ENCODE measurements at regions not wholly inside any gene's neighbourhood (a gene's known extent, or its start where the extent isn't known, plus 50 kb on each side); places are given as distances from the start of the nearest gene placed in this dataset.

DNA sequence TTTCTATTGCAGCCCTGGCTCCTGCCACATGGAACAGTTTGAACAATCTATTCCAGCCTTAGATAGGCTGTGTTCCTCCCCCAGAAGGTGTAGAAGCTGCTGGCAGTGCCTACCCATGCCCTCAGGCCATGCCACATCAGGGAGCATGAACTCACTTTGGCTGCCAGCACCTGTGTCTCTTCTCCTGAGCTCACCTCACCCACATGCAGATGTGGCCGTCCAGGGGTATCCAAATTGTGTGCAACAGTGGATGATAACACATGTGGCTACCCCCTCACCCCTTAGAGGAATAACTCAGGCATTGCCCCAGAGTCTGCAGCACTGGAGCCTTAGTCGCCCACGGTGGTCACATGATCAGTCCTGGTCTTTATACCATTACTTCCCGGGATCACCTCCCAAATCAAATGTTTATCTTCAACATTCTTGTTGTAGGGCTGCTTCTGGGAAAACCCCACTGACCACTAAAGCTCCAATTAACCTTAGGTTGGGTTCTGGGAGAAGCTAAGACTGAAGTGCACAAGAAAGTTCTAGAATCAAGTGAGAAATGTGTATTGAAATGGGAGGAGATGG, 110.4 kb downstream of the BANF2 start:
- WGBS (ENCODE audit: insufficient coverage, low lambda C conversion rate) = no CpG with 5 or more reads among the region's 4 CpGs

DNA sequence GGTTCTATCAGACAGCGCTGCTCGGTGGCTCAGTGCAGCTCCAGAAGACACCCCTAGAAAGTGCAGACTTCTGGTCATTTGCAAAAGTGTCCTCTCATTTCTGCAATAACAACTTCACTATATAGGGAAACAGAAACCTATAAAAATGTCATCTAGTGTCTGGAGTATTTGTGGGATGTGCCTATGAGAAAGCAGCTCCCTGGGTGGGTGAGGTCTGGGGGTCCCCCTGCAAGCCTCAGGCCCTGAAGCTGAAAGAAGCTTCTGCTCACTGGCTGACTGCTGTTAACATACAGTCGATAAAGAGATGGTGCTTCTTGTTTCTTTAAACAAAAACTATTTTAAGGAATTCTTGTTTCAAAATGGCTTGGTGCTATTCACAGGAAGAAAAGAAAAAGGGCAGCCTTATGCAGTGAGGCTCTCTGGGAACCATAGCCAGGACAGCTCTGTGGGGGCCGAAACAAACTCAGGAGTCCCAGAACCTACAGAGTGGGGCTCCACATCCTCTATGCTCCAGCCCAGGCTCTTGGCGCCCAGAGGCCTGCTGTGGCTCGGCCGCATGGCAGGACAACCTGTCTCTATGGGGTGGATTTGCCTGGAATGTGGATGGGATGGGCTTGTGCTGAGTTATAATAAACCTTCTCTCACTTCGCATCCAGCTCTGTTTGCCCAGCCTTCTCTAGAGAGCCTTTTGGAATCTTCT, 109.7 kb downstream of the BANF2 start:
- Histone ChIP-seq H3K4me1 (ENCODE audit: control insufficient read depth, insufficient read depth, low read length) (peaks cover 5% of the 10 kb centered on the region), H3K27ac (ENCODE audit: low read length) (peak overlapping the region; percentile 27), H3K9me3 (ENCODE audit: control insufficient read depth, low read depth, low read length) (no peaks in the 10 kb centered on the region), H3K27me3 (ENCODE audit: control insufficient read depth, insufficient read depth, low read length) (no peaks in the 10 kb centered on the region), H3K36me3 (ENCODE audit: control insufficient read depth, insufficient read depth, low read length) (no peaks in the 10 kb centered on the region), H3K4me3 (ENCODE audit: low read length) (no peak overlapping the region)
- WGBS (ENCODE audit: insufficient coverage, low lambda C conversion rate) = no CpG with 5 or more reads among the region's 8 CpGs
- DNase-seq = no peak

More for the DNA sequence above, 110.4 kb downstream of the BANF2 start:
- no peaks in the 10 kb centered on the region for H3K27me3 ChIP-seq (ENCODE audit: control insufficient read depth, insufficient read depth, low read length)
- H3K9me3 ChIP-seq (ENCODE audit: control insufficient read depth, low read depth, low read length) = no peaks in the 10 kb centered on the region
- H3K4me3 ChIP-seq (ENCODE audit: low read length) = no peak overlapping the region
- no peak for DNase-seq
- H3K36me3 ChIP-seq (ENCODE audit: control insufficient read depth, insufficient read depth, low read length) = no peaks in the 10 kb centered on the region
- no peak overlapping the region for H3K27ac ChIP-seq (ENCODE audit: low read length)
- H3K4me1 ChIP-seq (ENCODE audit: control insufficient read depth, insufficient read depth, low read length) = peaks cover 5% of the 10 kb centered on the region

DNA sequence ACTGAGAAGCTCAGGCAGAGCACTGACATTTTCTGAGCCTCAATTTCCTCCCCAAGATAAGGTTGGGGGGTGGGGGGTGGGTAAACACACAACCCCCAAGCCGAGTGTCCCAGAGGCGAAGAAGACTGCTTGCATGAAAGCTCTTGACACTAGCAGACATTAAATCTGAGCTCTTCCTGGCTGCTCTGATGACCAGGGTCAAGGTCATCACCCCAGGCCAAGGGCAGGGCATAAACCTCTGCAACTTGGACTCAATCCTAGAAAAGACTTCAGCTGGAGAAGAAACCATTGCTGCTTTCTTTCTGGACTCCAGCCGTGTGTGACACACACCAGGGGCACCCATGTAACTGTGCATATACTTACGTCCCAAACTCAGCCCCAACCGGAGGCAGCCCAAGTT, 109.0 kb downstream of the BANF2 start:
- Histone ChIP-seq H3K27ac (ENCODE audit: low read length) (no peak overlapping the region), H3K36me3 (ENCODE audit: control insufficient read depth, insufficient read depth, low read length) (no peaks in the 10 kb centered on the region), H3K27me3 (ENCODE audit: control insufficient read depth, insufficient read depth, low read length) (no peaks in the 10 kb centered on the region), H3K9me3 (ENCODE audit: control insufficient read depth, low read depth, low read length) (no peaks in the 10 kb centered on the region), H3K4me1 (ENCODE audit: control insufficient read depth, insufficient read depth, low read length) (peaks cover 5% of the 10 kb centered on the region), H3K4me3 (ENCODE audit: low read length) (no peak overlapping the region)
- no peak for DNase-seq
- no CpG with 5 or more reads among the region's 5 CpGs for WGBS (ENCODE audit: insufficient coverage, low lambda C conversion rate)

DNA sequence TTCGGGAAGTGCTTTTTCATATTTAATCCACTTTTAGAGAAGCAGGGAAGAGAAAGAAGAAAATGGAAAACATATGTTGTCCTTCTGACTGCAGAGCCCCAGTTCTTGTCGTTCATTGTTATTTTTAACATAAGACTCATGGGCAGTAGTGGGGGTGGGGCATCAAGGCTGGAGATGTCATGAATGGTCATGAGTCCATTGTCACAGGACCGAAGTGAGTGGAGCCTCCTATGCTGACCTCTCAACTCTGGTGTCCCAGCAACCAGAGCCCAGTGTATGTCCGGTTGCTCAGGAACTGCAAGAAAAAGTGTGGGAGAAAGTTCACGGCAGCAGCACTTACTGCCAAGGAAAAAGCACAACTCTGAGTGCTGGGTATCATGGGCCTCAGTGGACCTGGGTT, 108.6 kb downstream of the BANF2 start:
- no peaks in the 10 kb centered on the region for H3K9me3 ChIP-seq (ENCODE audit: control insufficient read depth, low read depth, low read length)
- no peaks in the 10 kb centered on the region for H3K36me3 ChIP-seq (ENCODE audit: control insufficient read depth, insufficient read depth, low read length)
- H3K4me3 ChIP-seq (ENCODE audit: low read length) = no peak overlapping the region
- WGBS (ENCODE audit: insufficient coverage, low lambda C conversion rate) = 80% methylated on average over 1 of the region's 5 CpGs
- H3K4me1 ChIP-seq (ENCODE audit: control insufficient read depth, insufficient read depth, low read length) = peaks cover 5% of the 10 kb centered on the region
- DNase-seq = peak in 1 of 2 donors; percentile 42
- H3K27me3 ChIP-seq (ENCODE audit: control insufficient read depth, insufficient read depth, low read length) = no peaks in the 10 kb centered on the region
- no peak overlapping the region for H3K27ac ChIP-seq (ENCODE audit: low read length)

DNA sequence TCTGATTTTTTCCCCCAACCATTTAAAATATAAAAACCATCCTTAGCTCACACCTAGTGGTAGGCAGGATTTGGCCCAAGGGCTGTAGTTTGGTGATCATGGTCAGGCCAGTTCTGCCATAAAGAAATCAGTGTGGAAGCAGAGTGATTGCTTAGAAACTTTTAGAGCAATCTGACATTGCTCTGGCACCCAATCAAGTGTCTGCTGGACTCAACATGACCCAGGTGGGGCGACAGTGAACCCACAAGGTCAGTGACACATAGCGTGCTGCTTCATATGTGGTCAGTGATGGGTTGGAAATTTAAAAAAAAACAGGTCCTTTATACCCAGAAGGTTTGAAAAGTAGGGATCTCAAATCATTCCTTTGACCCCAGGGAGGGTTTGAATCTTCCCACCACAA, 107.9 kb downstream of the BANF2 start:
- DNase-seq = no peak
- 100% methylated on average over 1 of the region's 2 CpGs for WGBS (ENCODE audit: insufficient coverage, low lambda C conversion rate)
- no peak overlapping the region for H3K4me3 ChIP-seq (ENCODE audit: low read length)
- no peaks in the 10 kb centered on the region for H3K27me3 ChIP-seq (ENCODE audit: control insufficient read depth, insufficient read depth, low read length)
- no peaks in the 10 kb centered on the region for H3K9me3 ChIP-seq (ENCODE audit: control insufficient read depth, low read depth, low read length)
- peaks cover 5% of the 10 kb centered on the region for H3K4me1 ChIP-seq (ENCODE audit: control insufficient read depth, insufficient read depth, low read length)
- H3K36me3 ChIP-seq (ENCODE audit: control insufficient read depth, insufficient read depth, low read length) = no peaks in the 10 kb centered on the region
- no peak overlapping the region for H3K27ac ChIP-seq (ENCODE audit: low read length)

DNA sequence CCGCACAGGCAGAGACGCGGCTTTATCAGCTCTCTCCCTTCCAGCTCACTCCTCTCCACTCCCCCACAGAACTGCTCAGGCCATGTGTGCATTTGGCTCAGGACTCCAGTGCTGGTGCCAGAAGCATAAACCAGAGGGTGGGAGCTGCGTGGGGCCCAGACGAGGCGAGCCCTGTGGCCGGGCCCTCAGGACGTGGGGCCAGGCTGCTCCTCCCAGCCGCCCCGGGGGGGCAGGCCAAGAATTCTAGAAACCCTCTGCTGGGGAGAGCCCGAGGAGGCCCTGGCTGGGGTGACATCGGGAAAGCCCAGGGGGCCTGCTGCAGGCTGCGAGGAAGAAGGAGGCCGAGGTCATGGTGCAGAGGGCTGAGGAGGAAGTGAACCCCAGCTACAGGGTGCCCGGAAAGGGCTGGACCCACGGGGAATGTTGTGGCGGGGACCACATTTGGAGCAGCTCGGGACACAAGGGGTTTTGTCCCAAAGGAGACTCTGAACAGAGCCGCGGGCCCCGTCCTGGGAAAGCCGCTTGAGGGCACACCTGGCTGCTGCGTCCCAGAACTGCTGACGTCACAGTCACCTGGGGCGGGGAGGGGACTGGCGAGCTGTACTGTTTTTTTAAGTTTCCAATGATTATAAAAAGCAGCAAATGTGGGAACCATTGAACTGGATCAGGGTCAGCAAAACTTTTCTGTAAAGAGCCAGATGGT, 107.1 kb downstream of the BANF2 start:
- Histone ChIP-seq H3K4me1 (ENCODE audit: control insufficient read depth, insufficient read depth, low read length) (peaks cover 5% of the 10 kb centered on the region), H3K27me3 (ENCODE audit: control insufficient read depth, insufficient read depth, low read length) (no peaks in the 10 kb centered on the region), H3K4me3 (ENCODE audit: low read length) (no peak overlapping the region), H3K9me3 (ENCODE audit: control insufficient read depth, low read depth, low read length) (no peaks in the 10 kb centered on the region), H3K36me3 (ENCODE audit: control insufficient read depth, insufficient read depth, low read length) (no peaks in the 10 kb centered on the region), H3K27ac (ENCODE audit: low read length) (peak overlapping the region; percentile 54)
- WGBS (ENCODE audit: insufficient coverage, low lambda C conversion rate) = no CpG with 5 or more reads among the region's 26 CpGs
- peak in 1 of 2 donors; percentile 63 for DNase-seq

DNA sequence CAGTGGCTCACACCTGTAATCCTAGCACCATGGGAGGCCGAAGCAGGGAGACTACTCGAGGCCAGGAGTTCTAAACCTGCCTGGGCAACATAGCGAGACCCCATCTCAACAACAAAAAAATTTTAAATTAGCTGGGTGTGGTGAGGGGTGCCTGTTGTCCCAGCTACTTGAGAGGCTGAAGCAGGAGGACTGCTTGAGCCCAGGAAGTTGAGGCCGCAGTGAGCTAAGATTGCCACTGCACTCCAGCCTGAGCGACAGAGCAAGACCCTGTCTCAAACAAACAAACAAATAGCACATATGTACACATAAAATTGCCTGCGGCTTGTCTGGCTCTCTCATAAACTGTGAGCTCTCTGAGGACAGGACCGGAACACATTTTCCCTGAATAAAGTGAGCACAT, 106.3 kb downstream of the BANF2 start:
- no peak for DNase-seq
- Histone ChIP-seq H3K27me3 (ENCODE audit: control insufficient read depth, insufficient read depth, low read length) (no peaks in the 10 kb centered on the region), H3K4me3 (ENCODE audit: low read length) (no peak overlapping the region), H3K4me1 (ENCODE audit: control insufficient read depth, insufficient read depth, low read length) (peaks cover 5% of the 10 kb centered on the region), H3K27ac (ENCODE audit: low read length) (peak overlapping the region; percentile 54), H3K36me3 (ENCODE audit: control insufficient read depth, insufficient read depth, low read length) (no peaks in the 10 kb centered on the region), H3K9me3 (ENCODE audit: control insufficient read depth, low read depth, low read length) (peaks cover 2% of the 10 kb centered on the region)
- no CpG with 5 or more reads among the region's 7 CpGs for WGBS (ENCODE audit: insufficient coverage, low lambda C conversion rate)

DNA sequence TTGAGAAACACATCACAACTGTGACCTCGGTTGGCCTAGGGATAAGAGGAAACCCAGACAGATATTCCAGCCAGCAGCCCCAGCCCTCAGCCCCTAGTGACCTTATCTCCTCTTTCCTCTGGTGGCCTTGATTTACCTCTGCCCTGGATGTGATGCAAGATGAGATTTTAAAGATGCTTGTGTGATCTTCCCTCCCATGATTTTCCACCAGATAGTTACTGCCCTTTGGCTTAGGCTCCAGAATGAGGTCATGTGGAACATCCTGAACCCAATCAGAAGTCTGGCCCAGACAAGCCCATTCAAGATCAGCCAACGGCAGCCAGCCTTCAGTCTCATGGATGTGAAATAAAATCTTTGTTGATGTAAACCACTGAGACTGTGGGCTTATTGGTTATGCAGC, 104.0 kb downstream of the BANF2 start:
- no peaks in the 10 kb centered on the region for H3K36me3 ChIP-seq (ENCODE audit: control insufficient read depth, insufficient read depth, low read length)
- no CpG with 5 or more reads among the region's 2 CpGs for WGBS (ENCODE audit: insufficient coverage, low lambda C conversion rate)
- no peaks in the 10 kb centered on the region for H3K27me3 ChIP-seq (ENCODE audit: control insufficient read depth, insufficient read depth, low read length)
- DNase-seq = no peak
- H3K9me3 ChIP-seq (ENCODE audit: control insufficient read depth, low read depth, low read length) = peaks cover 2% of the 10 kb centered on the region
- H3K4me1 ChIP-seq (ENCODE audit: control insufficient read depth, insufficient read depth, low read length) = peaks cover 5% of the 10 kb centered on the region
- H3K4me3 ChIP-seq (ENCODE audit: low read length) = no peak overlapping the region
- H3K27ac ChIP-seq (ENCODE audit: low read length) = no peak overlapping the region

DNA sequence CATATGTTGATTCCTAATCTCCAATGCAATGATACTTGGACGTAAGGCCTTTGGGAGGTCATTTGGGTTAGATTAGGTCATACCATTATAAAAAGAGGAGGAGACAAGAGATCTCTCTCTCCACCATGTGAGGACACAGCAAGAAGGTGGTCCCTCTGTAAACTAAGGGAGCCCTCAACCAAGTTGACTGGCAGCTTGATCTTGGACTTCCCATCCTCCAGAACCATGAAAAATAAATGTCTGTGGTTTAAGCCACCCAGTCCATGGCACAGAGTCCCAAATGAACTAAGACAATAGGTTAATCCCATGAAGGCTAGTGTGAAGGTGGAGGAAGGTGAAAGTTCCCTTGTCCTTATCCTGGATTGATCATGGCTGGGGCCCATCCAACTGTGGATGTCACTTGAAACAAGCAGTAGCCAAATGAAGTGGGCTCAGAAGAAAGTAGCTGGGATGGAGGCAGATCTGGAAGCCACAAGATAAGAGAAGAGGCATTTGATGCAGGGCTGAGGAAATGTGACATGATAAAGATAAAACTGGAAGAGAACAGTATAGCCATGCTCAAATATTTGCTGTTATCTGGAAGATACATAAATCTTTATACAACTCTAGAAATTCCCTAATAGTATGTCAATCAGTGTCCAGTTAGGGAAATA, 99.9 kb downstream of the BANF2 start:
- WGBS (ENCODE audit: insufficient coverage, low lambda C conversion rate) = 80% methylated on average over 1 of the region's 1 CpG

DNA sequence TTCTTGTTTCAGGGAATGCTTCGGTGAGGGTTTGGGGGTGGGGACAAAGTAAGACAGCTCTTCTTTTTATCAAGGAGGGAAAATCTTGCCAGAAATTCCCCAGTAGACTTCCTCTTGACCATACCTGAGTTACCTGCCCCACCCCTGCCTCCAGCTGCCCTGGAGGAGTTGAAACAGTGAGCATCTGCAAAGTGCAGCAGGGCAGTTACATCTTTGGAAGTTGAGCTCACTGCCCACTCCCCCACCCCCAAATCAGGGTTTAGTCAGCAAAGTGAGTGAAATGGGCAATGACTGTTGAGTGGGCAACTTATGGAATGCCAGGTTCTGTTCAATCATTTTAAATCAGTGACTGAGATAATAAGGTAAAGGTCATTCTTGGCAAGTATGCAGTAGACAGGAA, 98.8 kb downstream of the BANF2 start:
- no peaks in the 10 kb centered on the region for H3K27me3 ChIP-seq (ENCODE audit: control insufficient read depth, insufficient read depth, low read length)
- no peaks in the 10 kb centered on the region for H3K36me3 ChIP-seq (ENCODE audit: control insufficient read depth, insufficient read depth, low read length)
- H3K27ac ChIP-seq (ENCODE audit: low read length) = no peak overlapping the region
- WGBS (ENCODE audit: insufficient coverage, low lambda C conversion rate) = no CpG with 5 or more reads among the region's 1 CpG
- no peak overlapping the region for H3K4me3 ChIP-seq (ENCODE audit: low read length)
- no peaks in the 10 kb centered on the region for H3K4me1 ChIP-seq (ENCODE audit: control insufficient read depth, insufficient read depth, low read length)
- H3K9me3 ChIP-seq (ENCODE audit: control insufficient read depth, low read depth, low read length) = peaks cover 2% of the 10 kb centered on the region
- no peak for DNase-seq

More for the DNA sequence above, 99.9 kb downstream of the BANF2 start:
- H3K27ac ChIP-seq (ENCODE audit: low read length) = no peak overlapping the region
- H3K36me3 ChIP-seq (ENCODE audit: control insufficient read depth, insufficient read depth, low read length) = no peaks in the 10 kb centered on the region
- H3K27me3 ChIP-seq (ENCODE audit: control insufficient read depth, insufficient read depth, low read length) = no peaks in the 10 kb centered on the region
- no peaks in the 10 kb centered on the region for H3K4me1 ChIP-seq (ENCODE audit: control insufficient read depth, insufficient read depth, low read length)
- no peak overlapping the region for H3K4me3 ChIP-seq (ENCODE audit: low read length)
- H3K9me3 ChIP-seq (ENCODE audit: control insufficient read depth, low read depth, low read length) = peaks cover 2% of the 10 kb centered on the region
- DNase-seq = no peak

Data from large intestine (tissue), 3 donors.